Astrocyte (in vitro differentiated cells and primary cell): ENCODE measurements at regions not wholly inside any gene's neighbourhood (a gene's known extent, or its start where the extent isn't known, plus 50 kb on each side); places are given as distances from the start of the nearest gene placed in this dataset.

ENCODE experiments used
- DNase-seq: peaks from one replicate; pipeline ENCODE4 v3.0.0-alpha.2; 2010; ENCODE audit warnings: low read depth
- FAIRE-seq: peaks from 2 replicates; lab custom pipeline; 2011; peaks lifted over from hg19 to GRCh38; lab: Jason Lieb, UNC
- H2AFZ ChIP-seq: 2 replicates; pipeline ENCODE4 v1.6.0; 2012; ENCODE audit warnings: low read depth, low read length, inconsistent platforms
- H3K27ac ChIP-seq: 2 replicates; pipeline ENCODE4 v1.5.1; 2011; ENCODE audit warnings: low read depth, low read length, inconsistent platforms
- H3K27me3 ChIP-seq: 2 replicates; pipeline ENCODE4 v1.6.0; 2011; ENCODE audit warnings: low read length, inconsistent platforms; ENCODE audit not compliant: insufficient read depth
- H3K36me3 ChIP-seq: 2 replicates; pipeline ENCODE4 v1.5.1; 2011; ENCODE audit warnings: low read length, inconsistent platforms; ENCODE audit not compliant: insufficient read depth
- H3K4me1 ChIP-seq: 2 replicates; pipeline ENCODE4 v1.5.1; 2011; ENCODE audit warnings: low read length, inconsistent platforms; ENCODE audit not compliant: insufficient read depth
- H3K4me2 ChIP-seq: 2 replicates; pipeline ENCODE4 v1.6.0; 2012; ENCODE audit warnings: low read length, inconsistent platforms
- H3K4me3 ChIP-seq: 2 replicates; pipeline ENCODE4 v1.5.1; 2011; ENCODE audit warnings: low read depth, mild to moderate bottlenecking, low read length, inconsistent platforms; ENCODE audit not compliant: insufficient read depth
- H3K79me2 ChIP-seq: 2 replicates; pipeline ENCODE4 v1.6.0; 2012; ENCODE audit warnings: mild to moderate bottlenecking, low read length, inconsistent platforms; ENCODE audit not compliant: insufficient read depth
- H3K9ac ChIP-seq: 2 replicates; pipeline ENCODE4 v1.6.0; 2012; ENCODE audit warnings: mild to moderate bottlenecking, low read length, inconsistent platforms
- H3K9me3 ChIP-seq: 2 replicates; pipeline ENCODE4 v1.5.1; 2012; ENCODE audit warnings: low read depth, mild to moderate bottlenecking, low read length, inconsistent platforms; ENCODE audit not compliant: insufficient read depth
- H4K20me1 ChIP-seq: 2 replicates; pipeline ENCODE4 v1.6.0; 2012; ENCODE audit warnings: low read length, inconsistent platforms; ENCODE audit not compliant: insufficient read depth
- H3K27ac Mint-ChIP-seq: one replicate; pipeline ENCODE4 v1.8.0; 2021; ENCODE audit warnings: mild to moderate bottlenecking, mixed read lengths; ENCODE audit not compliant: unreplicated experiment
- H3K27me3 Mint-ChIP-seq: one replicate; pipeline ENCODE4 v1.8.0; 2021; ENCODE audit warnings: low read depth, mixed read lengths; ENCODE audit not compliant: unreplicated experiment
- H3K36me3 Mint-ChIP-seq: one replicate; pipeline ENCODE4 v1.8.0; 2021; ENCODE audit warnings: low read depth, mixed read lengths; ENCODE audit not compliant: unreplicated experiment
- H3K4me1 Mint-ChIP-seq: one replicate; pipeline ENCODE4 v1.8.0; 2021; ENCODE audit warnings: low read depth, mixed read lengths; ENCODE audit not compliant: unreplicated experiment
- H3K4me3 Mint-ChIP-seq: one replicate; pipeline ENCODE4 v1.8.0; 2021; ENCODE audit warnings: mild to moderate bottlenecking, moderate library complexity, mixed read lengths; ENCODE audit not compliant: unreplicated experiment
- H3K9me3 Mint-ChIP-seq: one replicate; pipeline ENCODE4 v1.8.0; 2021; ENCODE audit warnings: mild to moderate bottlenecking, mixed read lengths; ENCODE audit not compliant: unreplicated experiment
- CTCF ChIP-seq: IDR thresholded peaks from 2 replicates; pipeline ENCODE4 v1.5.1; 2011; ENCODE audit warnings: low read depth, mild to moderate bottlenecking, inconsistent platforms, low read length, moderate library complexity; ENCODE audit not compliant: insufficient read depth
- EZH2 ChIP-seq: IDR thresholded peaks from 2 replicates; pipeline ENCODE4 v1.6.1; 2012; ENCODE audit warnings: mild to moderate bottlenecking, low read length, inconsistent platforms; ENCODE audit not compliant: insufficient read depth

- Mint-ChIP-seq H3K27ac (no peak overlapping the region), H3K9me3 (peaks cover 8% of the 10 kb centered on the region), H3K27me3 (peaks cover 50% of the 10 kb centered on the region), H3K36me3 (no peaks in the 10 kb centered on the region), H3K4me3 (no peak overlapping the region), H3K4me1 (peaks cover 19% of the 10 kb centered on the region)
- Histone ChIP-seq H3K9me3 (no peaks in the 10 kb centered on the region), H3K9ac (no peak overlapping the region), H2AFZ (no peak overlapping the region), H3K36me3 (no peaks in the 10 kb centered on the region), H3K4me3 (no peak overlapping the region), H3K27ac (no peak overlapping the region), H3K4me2 (no peak overlapping the region), H3K27me3 (peaks cover 12% of the 10 kb centered on the region), H3K79me2 (no peaks in the 10 kb centered on the region), H3K4me1 (peaks cover 17% of the 10 kb centered on the region), H4K20me1 (no peaks in the 10 kb centered on the region)
- TF ChIP-seq EZH2 (no peak), CTCF (no peak)
- DNase-seq (no peak), FAIRE-seq (no peak)
Measured at GRCh38 chr10:78947226-78947625, 121.5 kb upstream of the ZMIZ1 start.

GRCh38 chr10:78947733-78948132, 121.0 kb upstream of the ZMIZ1 start:
- H2AFZ ChIP-seq: no peak overlapping the region

More at GRCh38 chr10:78947733-78948132, 121.0 kb upstream of the ZMIZ1 start:
- peaks cover 54% of the 10 kb centered on the region for H3K27me3 Mint-ChIP-seq
- Histone ChIP-seq H3K9me3 (no peaks in the 10 kb centered on the region), H3K27ac (no peak overlapping the region), H3K4me1 (peaks cover 17% of the 10 kb centered on the region), H3K36me3 (no peaks in the 10 kb centered on the region), H4K20me1 (no peaks in the 10 kb centered on the region), H3K27me3 (peaks cover 12% of the 10 kb centered on the region), H3K9ac (no peak overlapping the region), H3K79me2 (no peaks in the 10 kb centered on the region), H3K4me3 (no peak overlapping the region), H3K4me2 (no peak overlapping the region)
- FAIRE-seq (no peak), DNase-seq (no peak)
- H3K27ac Mint-ChIP-seq: no peak overlapping the region
- H3K4me3 Mint-ChIP-seq: no peak overlapping the region
- H3K9me3 Mint-ChIP-seq: peaks cover 6% of the 10 kb centered on the region
- H3K36me3 Mint-ChIP-seq: no peaks in the 10 kb centered on the region
- TF ChIP-seq EZH2 (no peak), CTCF (no peak)
- H3K4me1 Mint-ChIP-seq: peaks cover 19% of the 10 kb centered on the region
